AG04450 (cell line): ENCODE measurements at regions not wholly inside any gene's neighbourhood (a gene's known extent, or its start where the extent isn't known, plus 50 kb on each side); places are given as distances from the start of the nearest gene placed in this dataset.

Experiments
- CTCF ChIA-PET: fragments of 300-600, 350-600 bp; formaldehyde crosslinking; extraction: SDS; loops from one replicate; lab custom pipeline; 2022; ENCODE audit warnings: antibody characterized with exemption, inconsistent platforms; lab: Charles Lee
- POLR2A ChIA-PET: fragments of 350-600 bp; formaldehyde crosslinking; extraction: SDS; loops from one replicate; lab custom pipeline; 2021; ENCODE audit warnings: antibody characterized with exemption, inconsistent platforms; lab: Yijun Ruan, JAX
- DNase-seq: peaks from one replicate; pipeline ENCODE4 v3.0.0-alpha.2; 2011; ENCODE audit warnings: low read depth, low spot score
- H3K27ac ChIP-seq: one replicate; pipeline ENCODE4 v1.5.1; 2012; ENCODE audit warnings: low read depth, low read length, control low read depth
- H3K27me3 ChIP-seq: one replicate; pipeline ENCODE4 v1.6.0; 2012; ENCODE audit warnings: low read length; ENCODE audit not compliant: control insufficient read depth, insufficient read depth
- H3K4me3 ChIP-seq: 2 replicates; pipeline ENCODE4 v1.5.1; 2011; ENCODE audit warnings: mild to moderate bottlenecking, low read depth, low read length, control low read depth
- H3K9me3 ChIP-seq: 2 replicates; pipeline ENCODE4 v1.5.1; 2012; ENCODE audit warnings: low read length; ENCODE audit not compliant: control insufficient read depth, insufficient read depth
- TF ChIP-seq, protein P1 (sequence below): IDR thresholded peaks from 2 replicates; pipeline ENCODE4 v1.5.1; 2011; ENCODE audit warnings: low read depth, low read length, control low read depth, inconsistent platforms

GRCh38 chr11:15557457-15558230, 442.9 kb downstream of the INSC start:
- POLR2A ChIA-PET: no interaction called here

GRCh38 chr11:15558513-15559181, 443.9 kb downstream of the INSC start:
- TF ChIP-seq, protein P1, sequence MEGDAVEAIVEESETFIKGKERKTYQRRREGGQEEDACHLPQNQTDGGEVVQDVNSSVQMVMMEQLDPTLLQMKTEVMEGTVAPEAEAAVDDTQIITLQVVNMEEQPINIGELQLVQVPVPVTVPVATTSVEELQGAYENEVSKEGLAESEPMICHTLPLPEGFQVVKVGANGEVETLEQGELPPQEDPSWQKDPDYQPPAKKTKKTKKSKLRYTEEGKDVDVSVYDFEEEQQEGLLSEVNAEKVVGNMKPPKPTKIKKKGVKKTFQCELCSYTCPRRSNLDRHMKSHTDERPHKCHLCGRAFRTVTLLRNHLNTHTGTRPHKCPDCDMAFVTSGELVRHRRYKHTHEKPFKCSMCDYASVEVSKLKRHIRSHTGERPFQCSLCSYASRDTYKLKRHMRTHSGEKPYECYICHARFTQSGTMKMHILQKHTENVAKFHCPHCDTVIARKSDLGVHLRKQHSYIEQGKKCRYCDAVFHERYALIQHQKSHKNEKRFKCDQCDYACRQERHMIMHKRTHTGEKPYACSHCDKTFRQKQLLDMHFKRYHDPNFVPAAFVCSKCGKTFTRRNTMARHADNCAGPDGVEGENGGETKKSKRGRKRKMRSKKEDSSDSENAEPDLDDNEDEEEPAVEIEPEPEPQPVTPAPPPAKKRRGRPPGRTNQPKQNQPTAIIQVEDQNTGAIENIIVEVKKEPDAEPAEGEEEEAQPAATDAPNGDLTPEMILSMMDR: no peak
- peaks cover 5% of the 10 kb centered on the region; the same call in 1 of the 2 replicates for H3K9me3 ChIP-seq
- CTCF ChIA-PET: no interaction called here
- no peak for DNase-seq
- H3K27me3 ChIP-seq: no peaks in the 10 kb centered on the region
- H3K4me3 ChIP-seq: no peak overlapping the region
- H3K27ac ChIP-seq: no peak overlapping the region
- POLR2A ChIA-PET: no interaction called here

More at GRCh38 chr11:15557457-15558230, 442.9 kb downstream of the INSC start:
- H3K9me3 ChIP-seq: peaks cover 5% of the 10 kb centered on the region; the same call in 1 of the 2 replicates
- CTCF ChIA-PET: no interaction called here
- TF ChIP-seq, protein P1: no peak
- H3K27me3 ChIP-seq: no peaks in the 10 kb centered on the region
- no peak overlapping the region for H3K27ac ChIP-seq
- no peak for DNase-seq
- no peak overlapping the region for H3K4me3 ChIP-seq

DNA sequence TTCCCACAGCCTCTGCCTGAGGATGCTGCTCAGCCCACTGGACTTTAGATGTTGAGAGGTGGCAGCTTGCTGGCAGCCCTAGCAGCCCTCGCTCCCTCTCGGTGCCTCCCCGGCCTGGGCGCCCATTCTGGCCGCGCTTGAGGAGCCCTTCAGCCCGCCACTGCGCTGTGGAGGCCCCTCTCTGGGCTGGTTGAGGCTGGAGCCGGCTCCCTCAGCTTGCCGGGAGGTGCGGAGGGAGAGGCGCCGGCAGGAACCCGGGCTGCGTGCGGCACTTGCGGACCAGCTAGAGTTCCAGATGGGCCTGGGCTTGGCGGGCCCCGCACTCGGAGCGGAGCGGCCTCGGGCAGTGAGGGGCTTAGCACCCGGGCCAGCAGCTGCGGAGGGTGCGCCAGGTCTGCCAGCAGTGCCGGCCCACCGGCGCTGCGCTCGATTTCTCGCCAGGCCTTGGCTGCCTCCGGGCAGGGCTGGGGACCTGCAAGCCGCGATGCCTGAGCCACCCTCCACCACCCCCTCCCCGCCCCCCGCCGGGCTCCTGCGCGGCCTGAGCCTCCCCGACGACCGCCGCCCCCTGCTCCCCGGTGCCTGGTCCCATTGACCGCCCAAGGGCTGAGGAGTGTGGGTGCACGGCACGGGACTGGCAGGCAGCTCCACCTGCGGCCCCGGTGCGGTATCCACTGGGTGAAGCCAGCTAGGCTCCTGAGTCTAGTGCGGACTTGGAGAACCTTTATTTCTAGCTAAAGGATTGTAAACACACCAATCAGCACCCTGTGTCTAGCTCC, 446.2 kb downstream of the INSC start:
- H3K4me3 ChIP-seq: no peak overlapping the region
- POLR2A ChIA-PET: no interaction called here
- DNase-seq: no peak
- no peak overlapping the region for H3K27ac ChIP-seq
- H3K9me3 ChIP-seq: peaks cover 5% of the 10 kb centered on the region; the same call in 1 of the 2 replicates
- CTCF ChIA-PET: no interaction called here
- TF ChIP-seq, protein P1: no peak
- no peaks in the 10 kb centered on the region for H3K27me3 ChIP-seq

DNA sequence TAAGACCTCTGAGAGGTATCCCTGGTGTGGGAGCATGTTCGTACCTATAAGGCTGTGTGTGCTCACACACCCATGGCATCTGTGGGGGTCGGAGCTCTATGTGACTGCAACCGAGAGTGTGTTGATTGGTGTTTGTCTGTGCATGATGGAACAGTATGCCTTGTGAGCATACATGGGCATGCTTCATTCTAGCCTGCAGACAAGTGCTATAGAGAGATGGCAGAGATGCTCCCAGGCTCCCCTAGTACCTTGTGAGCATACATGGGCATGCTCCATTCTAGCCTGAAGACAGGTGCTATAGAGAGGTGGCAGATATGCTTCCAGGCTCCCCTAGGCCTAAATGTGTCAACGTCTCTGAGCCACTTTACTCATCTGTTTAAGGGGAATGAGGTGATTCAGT, 447.5 kb downstream of the INSC start:
- POLR2A ChIA-PET: no interaction called here
- CTCF ChIA-PET: no interaction called here
- no peak for DNase-seq
- Histone ChIP-seq H3K9me3 (peaks cover 5% of the 10 kb centered on the region; the same call in 1 of the 2 replicates), H3K4me3 (no peak overlapping the region), H3K27ac (no peak overlapping the region), H3K27me3 (no peaks in the 10 kb centered on the region)
- TF ChIP-seq, protein P1: no peak
